Ureter (tissue), 1 donor: ENCODE measurements at regions not wholly inside any gene's neighbourhood (a gene's known extent, or its start where the extent isn't known, plus 50 kb on each side); places are given as distances from the start of the nearest gene placed in this dataset.
"Not testable (repeated sequence)": the region's sequence is repeated elsewhere in the genome, so short reads cannot be mapped to it uniquely, and the experiment has no call there.

Source experiments
- DNase-seq: peaks from one replicate; pipeline ENCODE4 v3.0.0-alpha.2; 2020; ENCODE audit warnings: low spot score
- donor health status: DM: yes; HTN: yes; CAD: no.

- no peak for DNase-seq
Measured at GRCh38 chr4:186979961-186980745, 256.5 kb upstream of the FAT1 start.

GRCh38 chr4:186981161-186981560 is 257.5 kb upstream of the FAT1 start:
- DNase-seq = no peak

DNA sequence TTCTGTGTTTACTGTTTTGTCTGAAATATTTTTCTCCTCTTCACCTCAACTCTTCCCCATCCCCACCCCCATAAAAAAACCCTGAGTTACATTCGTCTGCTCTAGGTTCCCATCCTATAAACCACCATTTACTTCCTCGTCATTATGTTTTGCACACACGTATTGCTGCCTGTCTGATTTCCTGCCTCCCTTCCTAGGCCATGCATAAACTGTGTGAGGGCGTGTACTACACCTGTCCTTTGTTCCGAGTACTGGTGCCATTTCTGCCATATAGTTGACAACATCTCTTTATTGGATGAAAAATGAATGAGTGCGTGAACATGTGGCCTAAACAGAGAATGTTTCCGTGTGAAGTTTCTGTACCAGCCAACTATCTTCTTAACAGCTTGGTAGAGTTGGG is 258.5 kb upstream of the FAT1 start:
- DNase-seq = no peak

GRCh38 chr4:186984105-186984644 is 260.5 kb upstream of the FAT1 start:
- no peak for DNase-seq

DNA sequence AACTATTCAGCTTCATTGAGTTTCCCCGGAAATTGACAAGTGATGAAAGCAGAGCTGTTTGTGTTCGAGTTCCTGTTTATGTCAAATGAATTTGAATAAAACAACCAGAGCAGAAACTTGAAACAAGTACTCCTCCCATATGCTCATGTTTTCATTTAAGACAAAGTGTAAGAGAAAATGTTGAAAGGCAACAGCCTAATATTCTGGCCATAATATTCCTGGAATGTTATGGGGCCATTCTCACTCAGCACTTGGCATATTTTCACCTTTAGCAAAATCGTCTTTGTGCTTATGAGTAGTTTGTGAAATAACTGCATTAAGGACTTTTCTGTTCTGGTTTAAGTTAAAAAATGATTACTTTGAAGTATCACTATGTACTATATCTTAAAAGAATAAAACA is 276.0 kb upstream of the FAT1 start:
- DNase-seq = no peak

GRCh38 chr4:187000281-187000680 is 276.6 kb upstream of the FAT1 start:
- no peak for DNase-seq

- DNase-seq = not testable (repeated sequence)
Measured at GRCh38 chr4:187002133-187002532, 278.5 kb upstream of the FAT1 start.

GRCh38 chr4:187004628-187005027 is 281.0 kb upstream of the FAT1 start:
- DNase-seq = no peak

DNA sequence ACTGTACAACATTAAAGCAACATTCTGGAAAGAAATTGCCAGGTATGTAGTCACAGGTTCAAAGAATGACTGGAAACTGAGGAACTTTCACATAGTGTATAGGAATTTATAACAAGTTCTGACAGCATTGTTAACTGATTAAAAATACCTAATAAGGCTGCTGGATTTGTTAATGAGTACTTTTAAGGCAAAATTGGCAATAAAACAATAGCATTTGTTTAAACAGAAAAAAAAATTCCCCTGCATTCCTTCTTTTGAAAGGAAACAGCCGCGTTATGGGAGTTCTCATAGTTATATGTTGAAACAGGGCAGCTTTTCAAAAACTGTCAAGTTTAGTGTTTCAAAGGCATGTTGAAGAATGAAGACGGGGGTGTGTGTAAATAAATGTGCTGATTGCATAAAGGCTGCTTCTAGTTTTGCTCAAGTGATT is 282.5 kb upstream of the FAT1 start:
- DNase-seq = no peak

DNA sequence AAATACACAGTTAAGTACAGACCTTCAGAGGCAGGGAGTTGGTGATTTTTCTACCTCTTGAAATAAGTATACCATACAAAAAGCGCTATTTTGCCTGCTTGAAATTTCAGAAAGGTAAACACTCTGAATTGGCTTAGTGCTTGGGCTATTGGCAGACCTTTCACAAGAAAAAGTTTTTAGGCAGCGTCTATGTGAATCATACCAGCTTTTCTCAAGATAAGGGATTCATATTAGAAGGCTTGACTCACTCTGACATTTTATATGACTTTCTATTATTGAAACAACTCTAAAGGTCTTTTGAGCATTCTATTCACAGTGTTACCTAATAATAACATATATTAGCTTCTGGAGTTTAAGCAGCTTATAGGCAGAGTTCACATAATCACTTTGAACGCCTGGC is 286.4 kb upstream of the FAT1 start:
- DNase-seq = no peak

- no peak for DNase-seq
Measured at GRCh38 chr4:187016101-187016500, 292.4 kb upstream of the FAT1 start.

GRCh38 chr4:187017147-187017546 is 293.5 kb upstream of the FAT1 start:
- DNase-seq = no peak

DNA sequence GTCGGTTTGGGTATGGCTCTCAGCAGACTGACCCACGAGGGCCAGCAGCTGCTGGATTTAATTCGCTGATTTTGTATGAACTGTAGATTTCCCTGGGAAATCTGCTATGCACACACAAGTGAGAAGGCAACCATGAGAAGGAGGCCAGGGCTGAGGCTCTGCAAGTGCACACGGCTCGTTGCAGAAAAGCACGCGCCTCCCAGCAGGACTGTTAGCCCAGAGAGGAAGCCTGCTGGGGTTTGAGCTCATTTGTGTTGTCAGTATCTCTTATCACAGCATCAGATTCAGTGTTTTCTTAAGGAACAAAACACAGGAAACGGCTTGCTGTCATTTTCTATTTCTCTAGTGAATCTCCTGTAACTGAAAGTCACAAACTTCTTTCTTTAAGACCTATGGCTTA is 296.2 kb upstream of the FAT1 start:
- no peak for DNase-seq

DNA sequence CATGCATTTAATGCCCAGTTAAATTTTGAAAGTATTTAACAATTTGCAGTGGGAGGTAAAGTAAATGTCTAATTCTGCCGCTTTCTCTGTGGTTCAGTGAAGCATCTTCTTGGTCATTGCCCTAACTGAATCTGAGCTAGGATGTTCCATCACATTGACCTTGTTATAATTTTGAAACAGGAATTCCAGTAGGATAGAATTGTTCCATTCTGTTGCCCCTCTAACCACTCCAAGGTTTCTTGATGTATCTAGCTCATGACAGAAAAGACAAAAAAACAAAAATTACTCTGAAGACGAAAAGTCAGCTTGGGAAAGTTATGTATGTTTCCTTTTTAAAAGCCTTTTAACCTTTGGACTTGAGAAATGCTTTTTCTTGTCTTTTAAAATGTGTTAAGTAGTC is 297.0 kb upstream of the FAT1 start:
- DNase-seq = no peak

DNA sequence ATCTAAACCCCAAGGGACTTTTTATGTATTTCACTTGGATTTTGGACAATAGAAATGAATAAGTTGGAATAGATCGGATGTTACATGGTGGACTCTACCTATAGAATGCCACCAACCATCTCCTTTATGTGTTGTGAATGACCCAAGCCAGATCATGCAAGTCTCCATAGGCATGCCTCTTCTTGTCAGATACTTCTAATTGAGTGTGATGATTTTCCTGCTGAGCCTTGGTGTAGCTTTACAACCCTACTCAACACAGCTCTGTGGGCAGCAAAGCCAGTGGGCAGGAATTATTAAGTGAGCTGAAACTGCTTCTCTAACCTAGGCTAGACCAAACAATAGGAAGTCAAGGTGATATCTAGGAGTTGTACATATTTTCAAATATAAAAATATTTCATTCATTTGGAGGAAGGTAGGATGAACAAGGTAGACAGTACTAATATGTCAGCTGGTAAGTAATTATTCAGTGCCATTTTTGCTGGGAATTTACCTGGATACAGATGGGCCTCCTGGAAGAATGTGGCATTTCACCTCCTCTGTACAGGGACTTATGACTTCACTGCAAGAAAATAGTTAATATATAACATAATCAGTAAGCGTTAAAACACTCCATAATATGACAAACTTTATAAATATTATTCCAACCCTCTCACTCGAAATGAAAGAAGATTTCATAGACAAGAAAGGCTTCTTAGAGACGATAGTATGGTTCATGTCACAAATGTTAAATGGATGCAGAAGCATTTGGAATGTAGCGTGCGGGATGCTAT is 298.0 kb upstream of the FAT1 start:
- no peak for DNase-seq

- no peak for DNase-seq
Measured at GRCh38 chr4:187027272-187027671, 303.6 kb upstream of the FAT1 start.

DNA sequence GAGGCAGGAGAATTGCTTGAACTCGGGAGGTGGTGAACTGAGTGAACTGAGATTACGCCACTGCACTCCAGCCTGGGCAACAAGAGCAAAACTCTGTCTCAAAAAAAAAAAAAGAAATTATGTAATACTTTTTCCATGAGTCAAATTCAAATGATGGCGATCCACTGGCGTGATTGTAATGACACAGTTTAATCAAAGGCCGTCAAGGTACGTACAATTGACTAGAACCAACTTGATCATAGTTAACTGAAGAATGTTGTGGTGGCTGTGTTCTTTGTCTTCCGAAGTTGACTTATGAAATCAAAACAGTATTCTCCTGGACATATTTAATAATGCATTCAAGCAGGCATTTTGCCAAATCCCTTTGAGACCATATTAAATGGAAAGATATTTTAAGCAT is 318.6 kb upstream of the FAT1 start:
- no peak for DNase-seq

- DNase-seq = no peak
Measured at GRCh38 chr4:187046471-187046870, 322.8 kb upstream of the FAT1 start.

DNA sequence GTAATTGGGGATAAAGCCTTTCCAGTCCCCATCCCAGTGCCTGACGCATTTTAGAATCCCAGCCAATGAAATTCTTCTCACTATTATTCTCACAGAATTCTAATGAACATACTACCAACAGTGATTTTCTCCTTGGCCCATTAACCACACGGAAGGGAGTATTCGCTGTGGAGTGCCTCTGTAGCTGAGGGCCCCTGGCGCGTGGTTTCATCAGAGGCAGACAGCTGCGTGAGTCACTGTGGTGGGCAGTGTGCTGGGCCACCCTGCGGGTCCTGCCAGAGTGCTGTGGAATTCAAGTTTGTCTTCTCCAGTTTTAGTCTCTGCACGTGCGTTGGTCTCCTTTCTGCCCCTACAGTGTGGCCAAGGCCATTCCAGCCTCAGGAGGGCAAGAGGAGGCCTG is 335.4 kb upstream of the FAT1 start:
- no peak for DNase-seq

DNA sequence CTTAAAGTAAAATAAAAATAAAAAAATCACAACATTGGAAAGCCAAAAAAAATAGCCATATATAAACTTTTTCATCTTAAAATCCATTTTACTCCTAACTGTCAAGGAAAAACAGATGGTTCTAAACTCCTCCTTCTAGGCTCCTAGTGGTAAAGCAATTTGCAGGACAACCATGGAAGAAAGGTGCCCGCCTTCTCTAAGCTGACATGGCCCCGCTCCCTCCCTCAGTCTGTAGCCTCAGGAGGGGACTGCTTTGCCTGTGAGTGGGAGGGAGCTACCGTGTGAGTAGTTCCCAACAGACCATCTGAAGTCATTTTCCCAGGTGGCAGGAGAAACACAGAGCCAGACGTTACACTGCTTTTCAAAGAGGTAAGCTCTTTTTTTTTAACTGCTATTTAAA is 336.2 kb upstream of the FAT1 start:
- DNase-seq = no peak

GRCh38 chr4:187060551-187060950 is 336.9 kb upstream of the FAT1 start:
- DNase-seq = no peak

DNA sequence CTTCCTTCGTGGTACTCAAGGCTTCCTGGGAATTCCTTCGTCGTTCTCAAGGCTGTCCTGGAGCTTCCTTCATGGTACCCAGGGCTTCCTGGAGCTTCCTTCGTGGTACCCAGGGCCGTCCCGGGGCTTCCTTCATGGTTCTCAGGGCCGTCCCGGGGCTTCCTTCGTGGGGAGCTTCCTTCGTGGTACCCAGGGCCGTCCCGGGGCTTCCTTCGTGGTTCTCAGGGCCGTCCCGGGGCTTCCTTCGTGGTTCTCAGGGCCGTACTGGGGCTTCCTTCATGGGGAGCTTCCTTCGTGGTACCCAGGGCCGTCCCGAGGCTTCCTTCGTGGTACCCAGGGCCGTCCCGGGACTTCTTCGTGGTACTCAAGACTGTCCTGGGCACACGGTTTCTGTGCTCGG is 339.6 kb upstream of the FAT1 start:
- DNase-seq = no peak

DNA sequence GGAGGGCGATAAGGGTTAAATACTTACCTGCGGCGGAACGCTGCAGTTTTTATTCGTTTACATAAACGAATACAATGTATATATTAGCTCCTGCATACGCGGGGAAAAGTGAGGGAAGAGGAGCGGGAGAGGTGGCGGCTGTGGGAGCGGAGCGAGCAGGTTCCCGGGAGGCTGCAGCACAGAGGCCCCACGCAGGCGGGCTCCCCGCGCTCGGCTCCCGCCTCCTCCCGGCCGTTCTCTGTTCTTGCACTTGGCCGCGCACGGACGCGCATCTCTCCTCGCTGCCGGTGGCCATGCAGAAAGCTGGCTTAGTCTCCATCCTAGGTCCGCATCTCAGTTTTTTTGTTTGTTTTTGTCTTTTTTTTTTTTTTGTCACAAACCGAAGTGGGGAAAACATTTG is 340.4 kb upstream of the FAT1 start:
- DNase-seq = no peak
